ENCODE measurements at regions not wholly inside any gene's neighbourhood (a gene's known extent, or its start where the extent isn't known, plus 50 kb on each side); places are given as distances from the start of the nearest gene placed in this dataset.
"Not testable (repeated sequence)": the region's sequence is repeated elsewhere in the genome, so short reads cannot be mapped to it uniquely, and the experiment has no call there.

GRCh38 chr3:27554706-27555105 lies 70.5 kb upstream of the SLC4A7 start:
- ATAC-seq = no peak

- ATAC-seq = no peak
Observed at GRCh38 chr3:27553886-27554540, 69.8 kb upstream of the SLC4A7 start.

GRCh38 chr3:27552708-27553107 lies 68.5 kb upstream of the SLC4A7 start:
- ATAC-seq = not testable (repeated sequence)

- not testable (repeated sequence) for ATAC-seq
Observed at GRCh38 chr3:27551413-27551812, 67.2 kb upstream of the SLC4A7 start.

GRCh38 chr3:27545061-27545460 lies 60.9 kb upstream of the SLC4A7 start:
- ATAC-seq = no peak

GRCh38 chr3:27544372-27544865 lies 60.2 kb upstream of the SLC4A7 start:
- ATAC-seq = peak; percentile 76

GRCh38 chr3:27542476-27542875 lies 58.3 kb upstream of the SLC4A7 start:
- ATAC-seq = peak; percentile 13

GRCh38 chr3:27540231-27540630 lies 56.0 kb upstream of the SLC4A7 start:
- ATAC-seq = no peak

- ATAC-seq = no peak
Observed at GRCh38 chr3:27536491-27536890, 52.3 kb upstream of the SLC4A7 start.

- ATAC-seq = no peak
Observed at GRCh38 chr3:27535809-27536392, 51.7 kb upstream of the SLC4A7 start.

GRCh38 chr3:27533718-27534573 lies 49.8 kb upstream of the SLC4A7 start:
- peak; percentile 96 for ATAC-seq
